Left lung (tissue), 4 donors: ENCODE measurements at regions not wholly inside any gene's neighbourhood (a gene's known extent, or its start where the extent isn't known, plus 50 kb on each side); places are given as distances from the start of the nearest gene placed in this dataset.
A peak's percentile ranks its signal among the peaks of the same experiment; 100 is the strongest.

Experiments used
- ATAC-seq: fragments of 200-7000 bp; cut with Tn5 transposase; one replicate; pipeline ENCODE4 v1.9.1; 2020; ENCODE audit warnings: moderate library complexity
- DNase-seq, 4 donors: peaks; one replicate each; pipeline ENCODE4 v3.0.0-alpha.2; 2013 to 2020
- H3K27ac ChIP-seq, 2 donors: fragments of 200-600 bp; sonication (generic) in 1 of 2; one replicate each; pipeline versions ENCODE4 v1.5.0 to v1.8.0; 2020 to 2021
- H3K27me3 ChIP-seq, 2 donors: fragments of 200-600 bp; sonication (generic) in 1 of 2; one replicate each; pipeline versions ENCODE4 v1.5.0 to v1.8.0; 2020 to 2021
- H3K36me3 ChIP-seq, 2 donors: fragments of 200-600 bp; sonication (generic) in 1 of 2; one replicate each; pipeline versions ENCODE4 v1.5.0 to v1.8.0; 2020 to 2021
- H3K4me1 ChIP-seq, 2 donors: fragments of 200-600 bp; one replicate each; pipeline ENCODE4 v1.8.0; 2021
- H3K4me3 ChIP-seq, 2 donors: fragments of 200-600 bp; sonication (generic) in 1 of 2; one replicate each; pipeline versions ENCODE4 v1.5.0 to v1.8.0; 2020 to 2021; ENCODE audit warnings: mild to moderate bottlenecking in 1 of 2
- H3K9me3 ChIP-seq, 2 donors: fragments of 200-600 bp; sonication (generic) in 1 of 2; one replicate each; pipeline versions ENCODE4 v1.5.0 to v1.8.0; 2020 to 2021
- intact Hi-C, 2 donors: fragments of 100-400 bp; cut with DNase I; formaldehyde crosslinking; loops; one replicate each; pipeline versions ENCODE4 v1.11.2 to v1.14.2; 2022
- TF ChIP-seq, protein P1 (sequence below), 2 donors: fragments of 200-600 bp; sonication (generic) in 1 of 2; IDR thresholded peaks; one replicate each; pipeline versions ENCODE4 v1.5.0 to v1.8.0; 2021; ENCODE audit warnings: antibody characterized with exemption in 2 of 2
- donor health status: DM: no; HTN: yes; CAD: no.
- donor health status: DM: no; HTN: no; CAD: no.

DNA sequence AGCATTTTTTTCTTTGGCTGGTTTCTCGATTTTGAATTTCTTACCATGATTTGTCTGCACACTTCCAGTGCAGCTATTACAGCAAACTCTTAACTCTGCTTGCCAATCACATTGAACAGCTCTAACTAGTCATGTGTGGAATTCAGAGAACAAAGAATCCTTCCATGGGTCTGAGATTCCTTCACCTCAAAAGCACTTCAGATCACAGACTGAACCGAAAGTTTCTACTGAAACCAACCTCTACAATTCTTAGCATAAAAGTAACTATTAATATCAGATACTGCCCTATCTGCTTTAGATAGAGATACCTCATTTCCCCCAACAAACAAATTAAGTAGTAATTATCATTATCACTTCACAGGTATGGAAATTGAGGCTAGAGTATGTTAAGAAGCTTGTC is 56.5 kb upstream of the SP4 start:
- H3K27me3 ChIP-seq, result no peaks in the 10 kb centered on the region
- no peaks in the 10 kb centered on the region for H3K9me3 ChIP-seq
- TF ChIP-seq, protein P1, sequence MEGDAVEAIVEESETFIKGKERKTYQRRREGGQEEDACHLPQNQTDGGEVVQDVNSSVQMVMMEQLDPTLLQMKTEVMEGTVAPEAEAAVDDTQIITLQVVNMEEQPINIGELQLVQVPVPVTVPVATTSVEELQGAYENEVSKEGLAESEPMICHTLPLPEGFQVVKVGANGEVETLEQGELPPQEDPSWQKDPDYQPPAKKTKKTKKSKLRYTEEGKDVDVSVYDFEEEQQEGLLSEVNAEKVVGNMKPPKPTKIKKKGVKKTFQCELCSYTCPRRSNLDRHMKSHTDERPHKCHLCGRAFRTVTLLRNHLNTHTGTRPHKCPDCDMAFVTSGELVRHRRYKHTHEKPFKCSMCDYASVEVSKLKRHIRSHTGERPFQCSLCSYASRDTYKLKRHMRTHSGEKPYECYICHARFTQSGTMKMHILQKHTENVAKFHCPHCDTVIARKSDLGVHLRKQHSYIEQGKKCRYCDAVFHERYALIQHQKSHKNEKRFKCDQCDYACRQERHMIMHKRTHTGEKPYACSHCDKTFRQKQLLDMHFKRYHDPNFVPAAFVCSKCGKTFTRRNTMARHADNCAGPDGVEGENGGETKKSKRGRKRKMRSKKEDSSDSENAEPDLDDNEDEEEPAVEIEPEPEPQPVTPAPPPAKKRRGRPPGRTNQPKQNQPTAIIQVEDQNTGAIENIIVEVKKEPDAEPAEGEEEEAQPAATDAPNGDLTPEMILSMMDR (IDR thresholded peaks at IDR 0.05), result no peak
- no peak overlapping the region for H3K27ac ChIP-seq
- peaks cover 0 to 5% of the 10 kb centered on the region in 2 donors for H3K4me1 ChIP-seq
- intact Hi-C loops, result no loop called here
- peak; percentile 82 for ATAC-seq
- no peak overlapping the region for H3K4me3 ChIP-seq
- DNase-seq, result peak in 1 of 4 donors; percentile 16
- no peaks in the 10 kb centered on the region for H3K36me3 ChIP-seq

DNA sequence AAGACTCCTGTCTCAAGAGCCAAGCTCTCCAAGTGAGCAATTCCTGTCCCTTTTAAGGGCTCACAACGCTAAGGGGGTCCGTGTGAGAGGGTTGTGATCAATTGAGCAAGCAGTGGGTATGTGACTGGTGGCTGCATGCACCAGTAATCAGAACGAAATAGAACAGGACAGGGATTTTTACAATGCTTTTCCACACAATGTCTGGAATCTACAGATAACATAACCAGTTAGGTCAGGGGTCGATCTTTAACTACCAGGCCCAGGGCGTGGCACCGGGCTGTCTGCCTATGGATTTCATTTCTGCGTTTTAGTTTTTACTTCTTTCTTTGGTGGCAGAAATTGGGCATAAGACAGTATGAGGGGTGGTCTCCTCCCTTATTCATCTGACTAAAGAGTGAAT is 54.9 kb upstream of the SP4 start:
- H3K9me3 ChIP-seq, result peaks cover 0 to 14% of the 10 kb centered on the region in 2 donors
- H3K27me3 ChIP-seq, result no peaks in the 10 kb centered on the region
- TF ChIP-seq, protein P1 (IDR thresholded peaks at IDR 0.05), result no peak
- H3K36me3 ChIP-seq, result no peaks in the 10 kb centered on the region
- H3K27ac ChIP-seq, result no peak overlapping the region
- no peaks in the 10 kb centered on the region for H3K4me1 ChIP-seq
- H3K4me3 ChIP-seq, result no peak overlapping the region
- ATAC-seq, result no peak
- intact Hi-C loops, result no loop called here
- no peak for DNase-seq

DNA sequence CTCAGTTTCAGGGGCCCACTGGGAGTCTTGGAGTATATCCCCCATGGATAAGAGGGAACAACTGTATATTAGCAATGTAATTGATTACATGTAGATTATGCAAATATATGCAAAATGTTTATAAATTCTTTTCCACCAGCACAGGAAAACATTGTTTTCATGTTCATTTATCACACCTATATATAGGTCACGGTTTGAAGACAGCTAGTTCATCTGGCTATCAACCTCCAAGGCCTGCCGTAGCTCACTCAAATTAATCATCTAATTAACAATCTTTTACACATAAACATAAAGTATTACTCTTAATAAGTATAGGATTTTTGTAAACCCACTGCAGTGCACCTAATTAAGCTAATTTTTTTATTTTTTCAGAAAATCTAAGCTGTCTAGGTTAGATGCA is 53.7 kb upstream of the SP4 start:
- Histone ChIP-seq H3K27me3 (no peaks in the 10 kb centered on the region), H3K36me3 (no peaks in the 10 kb centered on the region), H3K9me3 (peaks cover 0 to 18% of the 10 kb centered on the region in 2 donors), H3K4me1 (no peaks in the 10 kb centered on the region), H3K4me3 (no peak overlapping the region), H3K27ac (no peak overlapping the region)
- intact Hi-C loops, result no loop called here
- DNase-seq (no peak), ATAC-seq (no peak)
- TF ChIP-seq, protein P1 (IDR thresholded peaks at IDR 0.05), result no peak

DNA sequence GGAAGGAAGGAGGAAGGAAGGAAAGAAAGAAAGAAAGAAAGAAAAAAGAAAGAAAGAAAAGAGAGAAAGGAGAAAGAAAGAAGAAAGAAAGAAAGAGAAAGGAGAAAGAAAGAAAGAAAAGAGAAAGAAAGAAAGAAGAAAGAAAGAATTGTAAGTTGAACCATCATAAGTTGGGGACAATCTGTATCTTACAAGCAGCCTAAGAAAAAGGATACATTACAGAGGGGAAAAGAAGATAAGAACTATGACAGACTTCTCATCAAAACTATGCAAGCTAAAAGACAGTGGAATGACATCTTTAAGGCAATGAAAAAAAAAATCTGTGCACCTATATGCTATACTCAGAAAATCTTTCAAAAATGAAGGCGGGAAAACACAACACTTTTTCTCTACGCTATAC is 50.3 kb upstream of the SP4 start:
- TF ChIP-seq, protein P1 (IDR thresholded peaks at IDR 0.05), result no peak
- Histone ChIP-seq H3K36me3 (no peaks in the 10 kb centered on the region), H3K4me1 (no peaks in the 10 kb centered on the region), H3K27me3 (no peaks in the 10 kb centered on the region), H3K9me3 (peaks cover 0 to 18% of the 10 kb centered on the region in 2 donors), H3K27ac (no peak overlapping the region), H3K4me3 (no peak overlapping the region)
- intact Hi-C loops, result no loop called here
- DNase-seq (no peak), ATAC-seq (no peak)
